NCI-H526 treated with DMSO at 0.1 percent for 48 hours (cell line): ENCODE measurements at regions not wholly inside any gene's neighbourhood (a gene's known extent, or its start where the extent isn't known, plus 50 kb on each side); places are given as distances from the start of the nearest gene placed in this dataset.
A peak's percentile ranks its signal among the peaks of the same experiment; 100 is the strongest.

ENCODE experiments used
- DNase-seq: peaks from one replicate; lab custom pipeline; 2025; lab: John Stamatoyannopoulos, UW

DNA sequence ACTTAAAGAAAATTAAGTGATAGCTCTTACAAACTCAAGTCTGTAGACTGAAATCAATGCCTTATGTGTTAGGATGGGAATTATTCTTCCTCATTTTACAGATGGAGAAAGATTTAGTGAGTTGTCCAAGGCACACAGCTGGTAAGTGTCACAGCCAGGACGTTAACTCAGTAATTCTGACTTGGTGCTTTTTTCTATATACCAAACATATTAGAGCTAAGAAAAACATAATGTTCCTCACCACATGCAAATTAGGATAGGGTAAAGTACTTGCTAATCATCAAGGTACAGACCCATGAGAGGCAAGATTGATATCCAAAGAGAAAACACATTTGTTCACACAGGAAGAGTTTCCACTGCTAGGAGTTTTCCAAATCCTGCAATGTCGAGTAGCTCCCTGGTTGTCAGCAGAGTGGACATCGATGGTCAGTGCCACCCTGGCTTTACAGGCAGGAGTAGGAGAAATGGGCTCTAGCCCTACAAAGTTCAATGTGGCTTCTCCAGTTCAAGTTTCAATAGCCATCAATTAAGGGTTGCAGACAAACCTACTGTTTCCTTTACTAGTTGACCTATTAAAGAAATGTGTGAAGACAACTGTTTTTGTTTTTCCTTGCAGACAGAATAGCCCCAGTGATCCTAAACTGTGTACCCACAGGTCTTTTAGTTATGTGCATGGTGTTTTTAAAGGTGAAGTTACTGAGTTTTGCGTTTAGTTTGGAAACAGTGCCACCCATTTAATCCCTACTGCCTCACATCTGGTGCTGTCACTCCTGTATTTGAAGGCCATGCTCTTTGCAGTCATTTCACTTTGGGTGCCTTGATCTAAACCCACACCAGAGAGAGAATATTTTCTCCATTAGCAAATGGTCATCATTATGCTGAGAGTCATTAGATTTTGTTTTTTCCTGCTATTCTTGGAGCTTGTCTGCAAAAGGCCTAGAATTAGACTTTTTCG, 460.8 kb upstream of the SMARCA2 start:
- DNase-seq: no peak

GRCh38 chr9:1558666-1559065, 456.5 kb upstream of the SMARCA2 start:
- peak; percentile 2 for DNase-seq

- DNase-seq: no peak
These were observed 439.2 kb upstream of the SMARCA2 start for GRCh38 chr9:1575939-1576338.

DNA sequence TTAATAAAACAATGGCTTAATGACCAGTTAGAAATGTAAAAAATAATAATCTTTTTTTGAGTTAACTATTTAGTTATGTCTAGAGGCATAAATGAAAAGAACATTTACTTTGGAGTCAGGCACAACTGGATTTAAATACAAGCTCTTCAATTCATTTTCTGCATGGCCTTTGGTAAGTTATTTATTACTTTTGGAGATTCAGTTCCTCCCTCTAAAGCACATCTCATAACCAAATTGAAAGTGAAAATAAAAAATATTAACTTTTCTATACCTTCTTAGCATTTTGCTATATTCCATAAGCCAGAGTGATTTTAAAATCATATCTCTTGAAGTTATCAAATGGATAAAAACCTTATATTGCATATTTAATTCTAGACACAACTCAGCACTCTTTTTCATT, 434.9 kb upstream of the SMARCA2 start:
- no peak for DNase-seq

- DNase-seq: no peak
These were observed 433.2 kb upstream of the SMARCA2 start for GRCh38 chr9:1581926-1582325.

DNA sequence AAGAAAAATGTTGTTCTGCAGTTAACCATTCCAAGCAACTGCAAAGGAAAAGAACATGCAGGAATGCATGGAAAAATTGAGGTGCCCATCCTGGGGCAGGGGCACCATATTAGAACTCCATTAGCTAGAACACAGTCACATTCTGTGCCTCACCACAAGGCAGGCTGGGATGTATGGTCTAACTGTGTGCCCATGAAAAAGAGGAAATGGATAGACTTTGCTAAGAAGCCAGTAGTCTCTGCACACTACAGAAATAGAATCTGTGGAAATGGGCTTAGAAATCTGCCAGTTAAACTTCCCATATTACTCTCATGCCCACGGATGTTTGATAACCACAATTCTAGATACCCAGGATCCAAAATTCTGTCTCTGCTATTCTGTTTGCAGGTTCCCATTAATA, 423.8 kb upstream of the SMARCA2 start:
- DNase-seq: no peak

- no peak for DNase-seq
These were observed 416.9 kb upstream of the SMARCA2 start for GRCh38 chr9:1598270-1598669.

DNA sequence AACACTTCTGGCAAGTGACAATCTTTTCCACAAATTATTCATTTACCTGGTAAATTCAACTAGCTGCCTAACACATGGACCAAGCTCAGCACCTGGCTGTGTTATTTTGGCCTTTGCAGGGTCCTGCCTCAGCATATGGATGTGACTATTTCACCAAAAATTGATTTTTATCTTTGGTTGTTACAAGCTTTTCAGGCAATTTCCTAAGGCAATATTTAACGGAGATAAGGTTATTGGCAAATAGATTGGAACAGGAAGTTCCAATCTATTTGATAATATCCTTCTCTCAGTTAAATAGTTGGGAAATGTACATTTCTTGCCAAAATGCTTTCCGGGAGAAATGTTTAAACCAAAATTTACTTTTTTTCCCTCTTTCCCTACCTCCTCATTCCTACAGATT, 415.2 kb upstream of the SMARCA2 start:
- no peak for DNase-seq

GRCh38 chr9:1604942-1605560, 410.1 kb upstream of the SMARCA2 start:
- peak; percentile 46 for DNase-seq

- DNase-seq: no peak
These were observed 408.9 kb upstream of the SMARCA2 start for GRCh38 chr9:1606253-1606652.

DNA sequence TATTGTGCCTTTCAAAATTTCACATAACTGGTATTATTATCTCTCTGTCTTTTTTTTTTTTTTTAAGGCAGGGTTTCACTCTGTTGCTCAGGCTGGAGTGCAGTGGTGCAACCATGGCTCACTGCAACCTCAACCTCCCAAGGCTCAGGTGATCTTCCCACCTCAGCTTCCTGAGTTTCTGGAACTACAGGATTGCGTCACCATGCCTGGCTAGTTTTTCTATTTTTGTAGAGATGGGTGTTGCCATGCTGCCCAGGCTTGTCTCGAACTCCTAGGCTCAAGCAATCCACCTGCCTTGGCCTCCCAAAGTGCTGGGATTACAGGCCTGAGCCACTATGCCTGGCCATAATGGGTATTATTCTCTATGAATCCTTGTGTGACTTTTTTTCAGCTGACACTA, 402.3 kb upstream of the SMARCA2 start:
- no peak for DNase-seq

- no peak for DNase-seq
These were observed 397.7 kb upstream of the SMARCA2 start for GRCh38 chr9:1617419-1617818.

GRCh38 chr9:1619915-1620710, 395.0 kb upstream of the SMARCA2 start:
- peak; percentile 26 for DNase-seq

- DNase-seq: no peak
These were observed 377.7 kb upstream of the SMARCA2 start for GRCh38 chr9:1637401-1637800.

- DNase-seq: no peak
These were observed 376.0 kb upstream of the SMARCA2 start for GRCh38 chr9:1639166-1639565.

DNA sequence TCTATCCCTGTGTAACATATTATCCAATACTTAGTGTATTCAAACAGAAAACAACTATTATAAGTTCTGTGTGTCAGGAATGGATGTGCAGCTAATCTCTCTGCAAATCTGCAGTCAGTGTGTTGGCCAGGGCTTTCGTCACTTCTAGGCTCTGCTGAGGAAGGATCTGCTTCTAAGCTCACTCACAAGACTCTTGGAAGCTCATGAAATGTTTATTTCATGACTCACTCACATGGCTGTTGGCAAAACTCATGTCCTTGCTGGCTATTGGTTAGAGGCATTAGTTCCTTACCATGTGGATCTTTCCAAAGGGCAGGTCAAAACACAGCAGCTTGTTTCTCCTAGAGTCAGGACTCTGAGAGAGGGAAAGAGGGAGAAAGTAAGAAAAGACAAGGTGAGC, 367.4 kb upstream of the SMARCA2 start:
- no peak for DNase-seq

- no peak for DNase-seq
These were observed 361.9 kb upstream of the SMARCA2 start for GRCh38 chr9:1653282-1653681.

- no peak for DNase-seq
These were observed 356.3 kb upstream of the SMARCA2 start for GRCh38 chr9:1658661-1659362.

GRCh38 chr9:1659363-1659690, 355.8 kb upstream of the SMARCA2 start:
- no peak for DNase-seq

- DNase-seq: no peak
These were observed 346.7 kb upstream of the SMARCA2 start for GRCh38 chr9:1668441-1668840.

DNA sequence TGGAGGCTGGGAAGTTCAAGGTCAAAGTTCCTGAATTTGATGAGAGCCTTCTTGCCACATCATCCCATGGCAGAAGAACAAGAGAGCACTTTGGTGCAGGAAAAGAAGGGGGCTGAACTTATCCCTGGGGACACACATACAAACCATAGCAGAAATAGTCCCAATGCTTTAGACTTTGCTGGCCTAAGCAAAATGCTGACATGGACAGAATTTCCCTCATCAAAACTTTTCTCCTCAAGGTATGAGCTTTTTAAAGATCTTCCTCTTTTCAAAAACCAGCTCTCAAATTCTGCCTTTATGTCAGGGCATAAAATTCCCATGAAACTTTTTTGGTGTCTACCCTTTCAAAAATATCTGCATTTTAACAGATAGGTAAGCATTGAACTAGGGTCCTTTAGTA, 341.8 kb upstream of the SMARCA2 start:
- no peak for DNase-seq

DNA sequence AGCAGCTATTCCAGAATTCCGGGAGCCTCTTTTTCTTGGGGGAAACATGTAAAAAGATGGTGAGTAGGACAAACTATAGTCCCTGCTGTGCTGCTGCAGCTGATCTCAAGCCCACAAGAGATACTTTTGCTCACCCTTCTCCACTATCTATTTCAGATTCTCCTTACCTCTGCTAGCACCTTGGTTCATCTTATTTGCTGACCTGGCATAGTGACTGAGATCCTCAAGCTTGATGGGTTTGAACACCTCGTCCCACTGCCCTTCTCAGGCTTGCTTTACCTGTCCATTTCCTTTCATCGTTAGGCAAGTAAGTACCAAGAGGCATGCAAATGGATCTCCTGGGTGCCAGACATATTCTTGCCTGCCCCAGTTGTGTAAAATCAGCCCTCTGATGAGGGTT, 338.4 kb upstream of the SMARCA2 start:
- no peak for DNase-seq
